ENCODE measurements at regions not wholly inside any gene's neighbourhood (a gene's known extent, or its start where the extent isn't known, plus 50 kb on each side); places are given as distances from the start of the nearest gene placed in this dataset.
A peak's percentile ranks its signal among the peaks of the same experiment; 100 is the strongest.
"Not testable (repeated sequence)": the region's sequence is repeated elsewhere in the genome, so short reads cannot be mapped to it uniquely, and the experiment has no call there.

- not testable (repeated sequence) for H3K4me3 Mint-ChIP-seq, H3K9me3 Mint-ChIP-seq, H3K36me3 Mint-ChIP-seq, H3K27ac Mint-ChIP-seq
- Mint-ChIP-seq H3K4me1 (peaks cover 32% of the 10 kb centered on the region), H3K27me3 (peaks cover 38% of the 10 kb centered on the region)
- DNase-seq, result peak; percentile 57
Observed at GRCh38 chr14:106196459-106196858, 670.1 kb downstream of the TMEM121 start.

GRCh38 chr14:106197264-106197663, 670.9 kb downstream of the TMEM121 start:
- H3K27me3 Mint-ChIP-seq, result peaks cover 44% of the 10 kb centered on the region
- H3K4me1 Mint-ChIP-seq, result peaks cover 30% of the 10 kb centered on the region
- not testable (repeated sequence) for DNase-seq, H3K27ac Mint-ChIP-seq, H3K9me3 Mint-ChIP-seq, H3K4me3 Mint-ChIP-seq, H3K36me3 Mint-ChIP-seq

- no peak for DNase-seq
- no peaks in the 10 kb centered on the region for H3K9me3 Mint-ChIP-seq
- no peak overlapping the region for H3K4me3 Mint-ChIP-seq
- peaks cover 49% of the 10 kb centered on the region for H3K27me3 Mint-ChIP-seq
- peaks cover 18% of the 10 kb centered on the region for H3K4me1 Mint-ChIP-seq
- H3K36me3 Mint-ChIP-seq, result no peaks in the 10 kb centered on the region
- H3K27ac Mint-ChIP-seq, result no peak overlapping the region
Observed at GRCh38 chr14:106199097-106199496, 672.7 kb downstream of the TMEM121 start.

GRCh38 chr14:106200541-106201315, 674.3 kb downstream of the TMEM121 start:
- Mint-ChIP-seq H3K27me3 (peaks cover 45% of the 10 kb centered on the region), H3K9me3 (no peaks in the 10 kb centered on the region), H3K27ac (no peak overlapping the region), H3K4me3 (peak overlapping the region; percentile 60), H3K36me3 (no peaks in the 10 kb centered on the region), H3K4me1 (peaks cover 18% of the 10 kb centered on the region)
- no peak for DNase-seq

GRCh38 chr14:106201376-106201775, 675.0 kb downstream of the TMEM121 start:
- no peak overlapping the region for H3K27ac Mint-ChIP-seq
- no peaks in the 10 kb centered on the region for H3K36me3 Mint-ChIP-seq
- no peak for DNase-seq
- H3K4me3 Mint-ChIP-seq, result no peak overlapping the region
- H3K9me3 Mint-ChIP-seq, result no peaks in the 10 kb centered on the region
- peaks cover 41% of the 10 kb centered on the region for H3K27me3 Mint-ChIP-seq
- H3K4me1 Mint-ChIP-seq, result peaks cover 15% of the 10 kb centered on the region

GRCh38 chr14:106203438-106203837, 677.1 kb downstream of the TMEM121 start:
- no peaks in the 10 kb centered on the region for H3K9me3 Mint-ChIP-seq
- H3K27me3 Mint-ChIP-seq, result peaks cover 38% of the 10 kb centered on the region
- no peak overlapping the region for H3K4me3 Mint-ChIP-seq
- H3K27ac Mint-ChIP-seq, result no peak overlapping the region
- no peaks in the 10 kb centered on the region for H3K36me3 Mint-ChIP-seq
- peaks cover 12% of the 10 kb centered on the region for H3K4me1 Mint-ChIP-seq
- no peak for DNase-seq

GRCh38 chr14:106204063-106204462, 677.7 kb downstream of the TMEM121 start:
- no peaks in the 10 kb centered on the region for H3K9me3 Mint-ChIP-seq
- peaks cover 12% of the 10 kb centered on the region for H3K4me1 Mint-ChIP-seq
- no peak overlapping the region for H3K4me3 Mint-ChIP-seq
- DNase-seq, result no peak
- H3K27ac Mint-ChIP-seq, result no peak overlapping the region
- H3K27me3 Mint-ChIP-seq, result peaks cover 34% of the 10 kb centered on the region
- H3K36me3 Mint-ChIP-seq, result no peaks in the 10 kb centered on the region

- H3K9me3 Mint-ChIP-seq, result no peaks in the 10 kb centered on the region
- H3K27ac Mint-ChIP-seq, result no peak overlapping the region
- DNase-seq, result no peak
- H3K36me3 Mint-ChIP-seq, result no peaks in the 10 kb centered on the region
- H3K4me3 Mint-ChIP-seq, result no peak overlapping the region
- peaks cover 8% of the 10 kb centered on the region for H3K27me3 Mint-ChIP-seq
- peaks cover 9% of the 10 kb centered on the region for H3K4me1 Mint-ChIP-seq
Observed at GRCh38 chr14:106207316-106207715, 680.9 kb downstream of the TMEM121 start.

- H3K27me3 Mint-ChIP-seq, result peaks cover 8% of the 10 kb centered on the region
Observed at GRCh38 chr14:106208794-106209193, 682.4 kb downstream of the TMEM121 start.

GRCh38 chr14:106209755-106210154, 683.4 kb downstream of the TMEM121 start:
- no peak for DNase-seq
- peaks cover 12% of the 10 kb centered on the region for H3K27me3 Mint-ChIP-seq
- H3K9me3 Mint-ChIP-seq, result no peaks in the 10 kb centered on the region
- no peak overlapping the region for H3K4me3 Mint-ChIP-seq
- no peak overlapping the region for H3K27ac Mint-ChIP-seq
- no peaks in the 10 kb centered on the region for H3K36me3 Mint-ChIP-seq
- peaks cover 10% of the 10 kb centered on the region for H3K4me1 Mint-ChIP-seq

More at GRCh38 chr14:106208794-106209193, 682.4 kb downstream of the TMEM121 start:
- no peak overlapping the region for H3K4me3 Mint-ChIP-seq
- no peaks in the 10 kb centered on the region for H3K9me3 Mint-ChIP-seq
- no peak overlapping the region for H3K27ac Mint-ChIP-seq
- H3K36me3 Mint-ChIP-seq, result no peaks in the 10 kb centered on the region
- no peak for DNase-seq
- H3K4me1 Mint-ChIP-seq, result peaks cover 10% of the 10 kb centered on the region

GRCh38 chr14:106210650-106211049, 684.3 kb downstream of the TMEM121 start:
- no peaks in the 10 kb centered on the region for H3K9me3 Mint-ChIP-seq
- H3K27ac Mint-ChIP-seq, result no peak overlapping the region
- H3K27me3 Mint-ChIP-seq, result peaks cover 12% of the 10 kb centered on the region
- no peaks in the 10 kb centered on the region for H3K36me3 Mint-ChIP-seq
- no peak for DNase-seq
- H3K4me1 Mint-ChIP-seq, result peaks cover 10% of the 10 kb centered on the region
- H3K4me3 Mint-ChIP-seq, result no peak overlapping the region

- no peaks in the 10 kb centered on the region for H3K9me3 Mint-ChIP-seq
Observed at GRCh38 chr14:106211334-106211900, 685.0 kb downstream of the TMEM121 start.

GRCh38 chr14:106215229-106215628, 688.8 kb downstream of the TMEM121 start:
- DNase-seq, result no peak
- Mint-ChIP-seq H3K27ac (no peak overlapping the region), H3K36me3 (no peaks in the 10 kb centered on the region), H3K27me3 (peaks cover 12% of the 10 kb centered on the region), H3K4me1 (peaks cover 5% of the 10 kb centered on the region), H3K4me3 (no peak overlapping the region), H3K9me3 (no peaks in the 10 kb centered on the region)

More at GRCh38 chr14:106211334-106211900, 685.0 kb downstream of the TMEM121 start:
- Mint-ChIP-seq H3K27ac (no peak overlapping the region), H3K4me1 (peaks cover 10% of the 10 kb centered on the region), H3K36me3 (no peaks in the 10 kb centered on the region), H3K27me3 (peaks cover 12% of the 10 kb centered on the region), H3K4me3 (no peak overlapping the region)
- no peak for DNase-seq

GRCh38 chr14:106216679-106217078, 690.3 kb downstream of the TMEM121 start:
- no peak overlapping the region for H3K4me3 Mint-ChIP-seq
- H3K27ac Mint-ChIP-seq, result no peak overlapping the region
- peaks cover 9% of the 10 kb centered on the region for H3K27me3 Mint-ChIP-seq
- no peaks in the 10 kb centered on the region for H3K9me3 Mint-ChIP-seq
- no peak for DNase-seq
- no peaks in the 10 kb centered on the region for H3K36me3 Mint-ChIP-seq
- peaks cover 3% of the 10 kb centered on the region for H3K4me1 Mint-ChIP-seq

GRCh38 chr14:106218174-106218573, 691.8 kb downstream of the TMEM121 start:
- no peaks in the 10 kb centered on the region for H3K36me3 Mint-ChIP-seq
- H3K9me3 Mint-ChIP-seq, result no peaks in the 10 kb centered on the region
- no peak for DNase-seq
- peaks cover 7% of the 10 kb centered on the region for H3K4me1 Mint-ChIP-seq
- H3K4me3 Mint-ChIP-seq, result no peak overlapping the region
- no peak overlapping the region for H3K27ac Mint-ChIP-seq
- H3K27me3 Mint-ChIP-seq, result peaks cover 9% of the 10 kb centered on the region

- no peaks in the 10 kb centered on the region for H3K27me3 Mint-ChIP-seq
- no peaks in the 10 kb centered on the region for H3K36me3 Mint-ChIP-seq
- no peaks in the 10 kb centered on the region for H3K9me3 Mint-ChIP-seq
- H3K4me3 Mint-ChIP-seq, result no peak overlapping the region
- H3K4me1 Mint-ChIP-seq, result peaks cover 33% of the 10 kb centered on the region
- no peak overlapping the region for H3K27ac Mint-ChIP-seq
- no peak for DNase-seq
Observed at GRCh38 chr14:106222311-106222710, 695.9 kb downstream of the TMEM121 start.

Measured in activated naive CD8-positive, alpha-beta T cell treated with anti-CD3 and anti-CD28 coated beads for 36 hours (primary cell).